Fibroblast of skin of right biceps (primary cell): ENCODE measurements at regions not wholly inside any gene's neighbourhood (a gene's known extent, or its start where the extent isn't known, plus 50 kb on each side); places are given as distances from the start of the nearest gene placed in this dataset.
"Not testable (repeated sequence)": the region's sequence is repeated elsewhere in the genome, so short reads cannot be mapped to it uniquely, and the experiment has no call there.

Experiments used
- DNase-seq: peaks from one replicate; pipeline ENCODE4 v3.0.0-alpha.2; 2013

- no peak for DNase-seq
Observed at GRCh38 chr16:14002416-14002990, 68.6 kb upstream of the MRTFB start.

GRCh38 chr16:14003074-14003570, 68.0 kb upstream of the MRTFB start:
- DNase-seq: peak; percentile 64

GRCh38 chr16:14004031-14004728, 66.9 kb upstream of the MRTFB start:
- no peak for DNase-seq

GRCh38 chr16:14004729-14005315, 66.3 kb upstream of the MRTFB start:
- no peak for DNase-seq

GRCh38 chr16:14005335-14005734, 65.8 kb upstream of the MRTFB start:
- DNase-seq: no peak

- peak; percentile 94 for DNase-seq
Observed at GRCh38 chr16:14007450-14007849, 63.7 kb upstream of the MRTFB start.

GRCh38 chr16:14011001-14011400, 60.1 kb upstream of the MRTFB start:
- no peak for DNase-seq

- no peak for DNase-seq
Observed at GRCh38 chr16:14011846-14012245, 59.3 kb upstream of the MRTFB start.

- no peak for DNase-seq
Observed at GRCh38 chr16:14013145-14013570, 58.0 kb upstream of the MRTFB start.

GRCh38 chr16:14013571-14014283, 57.4 kb upstream of the MRTFB start:
- DNase-seq: peak; percentile 83

GRCh38 chr16:14014284-14014625, 56.9 kb upstream of the MRTFB start:
- DNase-seq: no peak

- DNase-seq: no peak
Observed at GRCh38 chr16:14015033-14015432, 56.1 kb upstream of the MRTFB start.

GRCh38 chr16:14015461-14015860, 55.7 kb upstream of the MRTFB start:
- no peak for DNase-seq

GRCh38 chr16:14015948-14016347, 55.2 kb upstream of the MRTFB start:
- peak; percentile 78 for DNase-seq

- DNase-seq: not testable (repeated sequence)
Observed at GRCh38 chr16:14016362-14016761, 54.8 kb upstream of the MRTFB start.

- peak; percentile 26 for DNase-seq
Observed at GRCh38 chr16:14017886-14018285, 53.2 kb upstream of the MRTFB start.

- DNase-seq: no peak
Observed at GRCh38 chr16:14018851-14019250, 52.3 kb upstream of the MRTFB start.

GRCh38 chr16:14020141-14020540, 51.0 kb upstream of the MRTFB start:
- DNase-seq: no peak
